ENCODE measurements at regions not wholly inside any gene's neighbourhood (a gene's known extent, or its start where the extent isn't known, plus 50 kb on each side); places are given as distances from the start of the nearest gene placed in this dataset.

- Histone ChIP-seq H3K27ac (replicated peaks) (no peak overlapping the region), H3K4me3 (no peak overlapping the region), H3K36me3 (no peaks in the 10 kb centered on the region), H3K4me1 (no peaks in the 10 kb centered on the region), H3K9me3 (replicated peaks) (peaks cover 5% of the 10 kb centered on the region), H3K27me3 (ENCODE audit: low read depth) (peaks cover 12% of the 10 kb centered on the region)
- intact Hi-C loops (cut with micrococcal nuclease), result no loop called here
- no peak for DNase-seq
- no peak for TF ChIP-seq CTCF (IDR thresholded peaks at IDR 0.05; ENCODE audit: borderline replicate concordance)
Observed at GRCh38 chr4:108320061-108320460, 151.3 kb upstream of the LEF1 start.

GRCh38 chr4:108317377-108317776 lies 148.6 kb upstream of the LEF1 start:
- intact Hi-C loops (cut with micrococcal nuclease), result no loop called here
- H3K4me1 ChIP-seq, result no peaks in the 10 kb centered on the region
- no peak overlapping the region for H3K27ac ChIP-seq (replicated peaks)
- DNase-seq, result no peak
- H3K9me3 ChIP-seq (replicated peaks), result peaks cover 2% of the 10 kb centered on the region
- peaks cover 11% of the 10 kb centered on the region for H3K27me3 ChIP-seq (ENCODE audit: low read depth)
- no peak overlapping the region for H3K4me3 ChIP-seq
- no peaks in the 10 kb centered on the region for H3K36me3 ChIP-seq
- TF ChIP-seq CTCF (IDR thresholded peaks at IDR 0.05; ENCODE audit: borderline replicate concordance), result no peak

- H3K4me3 ChIP-seq, result no peak overlapping the region
- H3K27me3 ChIP-seq (ENCODE audit: low read depth), result peaks cover 11% of the 10 kb centered on the region
- TF ChIP-seq CTCF (IDR thresholded peaks at IDR 0.05; ENCODE audit: borderline replicate concordance), result no peak
- H3K4me1 ChIP-seq, result no peaks in the 10 kb centered on the region
- no peaks in the 10 kb centered on the region for H3K9me3 ChIP-seq (replicated peaks)
- no peaks in the 10 kb centered on the region for H3K36me3 ChIP-seq
- no peak for DNase-seq
- intact Hi-C loops (cut with micrococcal nuclease), result no loop called here
- H3K27ac ChIP-seq (replicated peaks), result no peak overlapping the region
Observed at GRCh38 chr4:108315694-108316093, 147.0 kb upstream of the LEF1 start.

GRCh38 chr4:108314900-108315589 lies 146.3 kb upstream of the LEF1 start:
- H3K36me3 ChIP-seq, result no peaks in the 10 kb centered on the region
- peaks cover 11% of the 10 kb centered on the region for H3K27me3 ChIP-seq (ENCODE audit: low read depth)
- no peak for DNase-seq
- intact Hi-C loops (cut with micrococcal nuclease), result no loop called here
- TF ChIP-seq CTCF (IDR thresholded peaks at IDR 0.05; ENCODE audit: borderline replicate concordance), result no peak
- no peaks in the 10 kb centered on the region for H3K4me1 ChIP-seq
- H3K4me3 ChIP-seq, result no peak overlapping the region
- H3K9me3 ChIP-seq (replicated peaks), result no peaks in the 10 kb centered on the region
- H3K27ac ChIP-seq (replicated peaks), result no peak overlapping the region

- Histone ChIP-seq H3K4me3 (no peak overlapping the region), H3K4me1 (no peaks in the 10 kb centered on the region), H3K27ac (replicated peaks) (no peak overlapping the region), H3K36me3 (no peaks in the 10 kb centered on the region), H3K27me3 (ENCODE audit: low read depth) (peaks cover 11% of the 10 kb centered on the region), H3K9me3 (replicated peaks) (no peaks in the 10 kb centered on the region)
- TF ChIP-seq CTCF (IDR thresholded peaks at IDR 0.05; ENCODE audit: borderline replicate concordance), result no peak
- no peak for DNase-seq
- intact Hi-C loops (cut with micrococcal nuclease), result no loop called here
Observed at GRCh38 chr4:108313546-108314339, 145.0 kb upstream of the LEF1 start.

Measured in left ventricle myocardium inferior (tissue), 1 donor.